SU-DHL-6 (cell line): ENCODE measurements at regions not wholly inside any gene's neighbourhood (a gene's known extent, or its start where the extent isn't known, plus 50 kb on each side); places are given as distances from the start of the nearest gene placed in this dataset.

ENCODE experiments used
- EZH2phosphoT487 ChIP-seq: fragments of 200-600 bp; sonication (generic), shearing (Covaris generic); conservative IDR thresholded peaks from 2 replicates; pipeline ENCODE4 v1.6.1; 2018; ENCODE audit warnings: mild to moderate bottlenecking, antibody characterized with exemption, low read length, moderate library complexity, mixed read lengths
- TF ChIP-seq, protein P1 (sequence below): fragments of 200-600 bp; sonication (generic); IDR thresholded peaks from one replicate; pipeline ENCODE4 v1.5.1; 2017; ENCODE audit warnings: antibody characterized with exemption, mild to moderate bottlenecking, low read length, moderate library complexity; ENCODE audit not compliant: insufficient read depth, poor library complexity, severe bottlenecking

DNA sequence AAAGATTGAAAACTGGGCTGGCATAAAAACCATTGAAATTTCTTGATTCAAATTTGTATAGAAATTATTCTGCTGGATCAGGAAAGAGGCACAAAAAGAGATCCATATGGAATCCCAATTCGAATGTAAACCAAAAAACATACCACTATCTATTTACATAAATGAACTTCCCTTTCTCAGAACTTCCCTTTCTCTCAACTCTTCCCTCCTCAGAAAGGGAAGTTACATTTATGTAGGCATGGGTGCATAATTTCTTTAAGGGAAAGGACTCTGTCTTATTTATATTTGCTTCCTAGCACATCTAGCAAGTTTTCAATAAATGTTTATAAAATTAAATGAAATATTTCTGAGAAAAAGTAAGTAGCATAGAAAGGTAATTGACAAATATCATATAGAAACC is 398.1 kb upstream of the ATP5MC3 start:
- TF ChIP-seq, protein P1, sequence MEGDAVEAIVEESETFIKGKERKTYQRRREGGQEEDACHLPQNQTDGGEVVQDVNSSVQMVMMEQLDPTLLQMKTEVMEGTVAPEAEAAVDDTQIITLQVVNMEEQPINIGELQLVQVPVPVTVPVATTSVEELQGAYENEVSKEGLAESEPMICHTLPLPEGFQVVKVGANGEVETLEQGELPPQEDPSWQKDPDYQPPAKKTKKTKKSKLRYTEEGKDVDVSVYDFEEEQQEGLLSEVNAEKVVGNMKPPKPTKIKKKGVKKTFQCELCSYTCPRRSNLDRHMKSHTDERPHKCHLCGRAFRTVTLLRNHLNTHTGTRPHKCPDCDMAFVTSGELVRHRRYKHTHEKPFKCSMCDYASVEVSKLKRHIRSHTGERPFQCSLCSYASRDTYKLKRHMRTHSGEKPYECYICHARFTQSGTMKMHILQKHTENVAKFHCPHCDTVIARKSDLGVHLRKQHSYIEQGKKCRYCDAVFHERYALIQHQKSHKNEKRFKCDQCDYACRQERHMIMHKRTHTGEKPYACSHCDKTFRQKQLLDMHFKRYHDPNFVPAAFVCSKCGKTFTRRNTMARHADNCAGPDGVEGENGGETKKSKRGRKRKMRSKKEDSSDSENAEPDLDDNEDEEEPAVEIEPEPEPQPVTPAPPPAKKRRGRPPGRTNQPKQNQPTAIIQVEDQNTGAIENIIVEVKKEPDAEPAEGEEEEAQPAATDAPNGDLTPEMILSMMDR: no peak
- TF ChIP-seq EZH2phosphoT487: no peak
